Type B pancreatic cell (in vitro differentiated cells): ENCODE measurements at regions not wholly inside any gene's neighbourhood (a gene's known extent, or its start where the extent isn't known, plus 50 kb on each side); places are given as distances from the start of the nearest gene placed in this dataset.

Experiments used
- DNase-seq: peaks from one replicate; pipeline ENCODE4 v3.0.0; 2021; ENCODE audit warnings: mixed read lengths; ENCODE audit not compliant: unreplicated experiment; ENCODE audit errors: extremely low spot score
- H3K27ac Mint-ChIP-seq: 2 replicates; pipeline ENCODE4 v1.8.0; 2021; ENCODE audit warnings: mild to moderate bottlenecking, mixed read lengths
- H3K27me3 Mint-ChIP-seq: 2 replicates; pipeline ENCODE4 v1.8.0; 2021; ENCODE audit warnings: mixed read lengths
- H3K36me3 Mint-ChIP-seq: 2 replicates; pipeline ENCODE4 v1.8.0; 2021; ENCODE audit warnings: mixed read lengths
- H3K4me1 Mint-ChIP-seq: one replicate; pipeline ENCODE4 v1.8.0; 2021; ENCODE audit warnings: mixed read lengths; ENCODE audit not compliant: unreplicated experiment
- H3K4me3 Mint-ChIP-seq: 2 replicates; pipeline ENCODE4 v1.8.0; 2021; ENCODE audit warnings: mild to moderate bottlenecking, mixed read lengths
- H3K9me3 Mint-ChIP-seq: 2 replicates; pipeline ENCODE4 v1.8.0; 2021; ENCODE audit warnings: mixed read lengths
- TF ChIP-seq, protein P1 (sequence below): fragments of 200-600 bp; sonication (generic); conservative IDR thresholded peaks from 2 replicates; pipeline ENCODE4 v1.5.0; 2021; ENCODE audit warnings: antibody characterized with exemption, mild to moderate bottlenecking

DNA sequence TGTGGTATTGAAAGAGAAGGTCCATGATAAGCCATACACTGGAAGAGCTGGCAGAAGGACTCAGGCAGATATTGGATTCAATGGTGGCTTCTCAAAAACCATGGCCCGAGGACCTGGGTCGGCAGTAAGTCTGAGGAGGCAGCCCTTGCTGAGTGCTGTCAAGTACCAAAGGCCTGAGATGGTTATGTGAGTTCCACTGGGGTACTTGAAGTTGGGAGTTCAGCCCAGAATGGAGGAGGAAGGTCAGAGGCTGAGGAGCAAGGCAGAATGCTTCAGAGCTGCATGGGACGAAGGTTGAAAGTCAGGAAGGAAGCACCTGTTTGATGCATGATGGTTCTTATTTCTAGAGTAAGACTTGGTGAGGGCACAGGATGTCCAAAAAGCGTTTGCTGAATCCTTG lies 194.9 kb downstream of the DIRAS2 start:
- no peaks in the 10 kb centered on the region for H3K27me3 Mint-ChIP-seq
- DNase-seq, result no peak
- H3K4me3 Mint-ChIP-seq, result no peak overlapping the region
- no peak overlapping the region for H3K27ac Mint-ChIP-seq
- TF ChIP-seq, protein P1, sequence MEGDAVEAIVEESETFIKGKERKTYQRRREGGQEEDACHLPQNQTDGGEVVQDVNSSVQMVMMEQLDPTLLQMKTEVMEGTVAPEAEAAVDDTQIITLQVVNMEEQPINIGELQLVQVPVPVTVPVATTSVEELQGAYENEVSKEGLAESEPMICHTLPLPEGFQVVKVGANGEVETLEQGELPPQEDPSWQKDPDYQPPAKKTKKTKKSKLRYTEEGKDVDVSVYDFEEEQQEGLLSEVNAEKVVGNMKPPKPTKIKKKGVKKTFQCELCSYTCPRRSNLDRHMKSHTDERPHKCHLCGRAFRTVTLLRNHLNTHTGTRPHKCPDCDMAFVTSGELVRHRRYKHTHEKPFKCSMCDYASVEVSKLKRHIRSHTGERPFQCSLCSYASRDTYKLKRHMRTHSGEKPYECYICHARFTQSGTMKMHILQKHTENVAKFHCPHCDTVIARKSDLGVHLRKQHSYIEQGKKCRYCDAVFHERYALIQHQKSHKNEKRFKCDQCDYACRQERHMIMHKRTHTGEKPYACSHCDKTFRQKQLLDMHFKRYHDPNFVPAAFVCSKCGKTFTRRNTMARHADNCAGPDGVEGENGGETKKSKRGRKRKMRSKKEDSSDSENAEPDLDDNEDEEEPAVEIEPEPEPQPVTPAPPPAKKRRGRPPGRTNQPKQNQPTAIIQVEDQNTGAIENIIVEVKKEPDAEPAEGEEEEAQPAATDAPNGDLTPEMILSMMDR, result no peak
- peaks cover 19% of the 10 kb centered on the region for H3K4me1 Mint-ChIP-seq
- no peaks in the 10 kb centered on the region for H3K36me3 Mint-ChIP-seq
- H3K9me3 Mint-ChIP-seq, result peaks cover 8% of the 10 kb centered on the region

DNA sequence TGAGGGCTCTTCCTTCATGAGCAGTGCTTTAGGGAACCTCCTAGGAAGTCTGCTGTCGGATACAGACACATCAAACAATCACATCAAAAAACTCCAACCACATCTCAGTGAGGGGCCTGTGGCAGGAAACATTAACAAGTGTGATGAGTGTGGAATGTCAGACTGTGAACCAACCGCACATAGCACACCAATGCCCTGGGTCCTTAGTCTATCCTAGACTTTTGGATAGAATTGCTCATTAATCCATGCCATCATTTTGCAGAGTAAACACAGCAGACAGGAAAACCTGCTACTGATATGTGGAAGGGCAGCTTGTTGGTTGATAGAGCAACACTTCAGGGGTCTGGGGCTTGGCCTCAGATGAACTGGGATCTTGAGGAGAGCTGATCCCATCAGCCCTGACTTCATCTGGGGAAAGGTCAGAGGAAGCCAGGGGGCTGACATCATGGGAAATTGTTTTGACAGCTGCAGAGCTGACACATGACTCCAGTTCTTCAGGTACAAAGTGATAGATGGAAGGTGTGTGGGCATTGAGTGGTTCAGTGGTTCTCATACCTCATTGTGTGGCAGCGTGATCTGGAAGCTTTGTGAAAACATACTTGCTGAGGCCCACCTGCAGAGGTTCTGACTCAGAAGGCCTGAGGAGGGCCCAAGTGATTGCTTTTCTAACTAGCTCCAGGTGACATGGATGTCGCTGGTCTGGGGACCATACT lies 193.3 kb downstream of the DIRAS2 start:
- H3K27me3 Mint-ChIP-seq, result no peaks in the 10 kb centered on the region

DNA sequence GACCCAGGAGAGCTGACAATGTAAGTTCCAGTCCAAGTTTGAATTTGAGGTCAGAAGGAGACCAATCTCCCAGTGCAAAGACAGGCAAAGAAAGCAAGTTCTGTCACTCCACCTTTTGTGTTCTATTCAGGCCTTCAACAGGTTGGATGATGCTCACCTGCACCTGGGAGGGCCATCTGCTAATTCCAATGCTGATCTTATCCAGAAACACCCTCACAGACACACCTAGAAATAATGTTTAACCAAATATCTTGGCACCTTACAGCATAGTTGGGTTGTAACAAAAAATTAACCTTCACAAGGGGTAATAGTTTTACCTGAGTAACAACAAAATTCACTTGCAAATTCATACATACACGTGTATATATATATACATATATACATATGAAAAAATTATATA lies 190.8 kb downstream of the DIRAS2 start:
- H3K36me3 Mint-ChIP-seq, result no peaks in the 10 kb centered on the region

More for the DNA sequence above, 193.3 kb downstream of the DIRAS2 start:
- Mint-ChIP-seq H3K4me3 (no peak overlapping the region), H3K36me3 (no peaks in the 10 kb centered on the region), H3K27ac (no peak overlapping the region), H3K9me3 (peaks cover 8% of the 10 kb centered on the region), H3K4me1 (peaks cover 15% of the 10 kb centered on the region)
- TF ChIP-seq, protein P1, result no peak
- no peak for DNase-seq

DNA sequence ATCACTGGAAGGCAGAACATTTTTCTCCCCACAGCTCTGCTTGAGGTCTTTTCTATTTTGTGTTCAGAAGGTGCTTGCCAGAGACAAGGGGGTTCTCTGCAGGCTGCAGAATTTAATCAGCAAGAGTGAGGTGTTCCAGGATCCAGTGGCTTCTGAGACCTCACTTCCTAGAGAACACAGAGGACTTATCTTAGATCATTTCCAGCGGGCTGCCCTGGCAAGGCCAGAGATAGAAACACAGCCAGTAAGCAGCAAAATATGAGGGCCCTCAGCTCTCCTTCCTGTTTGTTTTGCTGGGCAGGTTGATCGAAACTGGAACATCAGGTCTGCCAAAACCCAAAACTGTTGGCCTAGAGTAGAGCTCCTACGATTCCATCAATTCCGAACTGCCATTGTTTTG lies 187.3 kb downstream of the DIRAS2 start:
- Mint-ChIP-seq H3K27ac (no peak overlapping the region), H3K36me3 (peaks cover 3% of the 10 kb centered on the region), H3K27me3 (no peaks in the 10 kb centered on the region), H3K4me3 (no peak overlapping the region), H3K9me3 (no peaks in the 10 kb centered on the region), H3K4me1 (peaks cover 30% of the 10 kb centered on the region)
- DNase-seq, result no peak
- TF ChIP-seq, protein P1, result no peak

More for the DNA sequence above, 190.8 kb downstream of the DIRAS2 start:
- no peak for DNase-seq
- Mint-ChIP-seq H3K4me3 (no peak overlapping the region), H3K4me1 (peaks cover 13% of the 10 kb centered on the region), H3K27me3 (no peaks in the 10 kb centered on the region), H3K9me3 (peaks cover 8% of the 10 kb centered on the region), H3K27ac (no peak overlapping the region)
- TF ChIP-seq, protein P1, result no peak

DNA sequence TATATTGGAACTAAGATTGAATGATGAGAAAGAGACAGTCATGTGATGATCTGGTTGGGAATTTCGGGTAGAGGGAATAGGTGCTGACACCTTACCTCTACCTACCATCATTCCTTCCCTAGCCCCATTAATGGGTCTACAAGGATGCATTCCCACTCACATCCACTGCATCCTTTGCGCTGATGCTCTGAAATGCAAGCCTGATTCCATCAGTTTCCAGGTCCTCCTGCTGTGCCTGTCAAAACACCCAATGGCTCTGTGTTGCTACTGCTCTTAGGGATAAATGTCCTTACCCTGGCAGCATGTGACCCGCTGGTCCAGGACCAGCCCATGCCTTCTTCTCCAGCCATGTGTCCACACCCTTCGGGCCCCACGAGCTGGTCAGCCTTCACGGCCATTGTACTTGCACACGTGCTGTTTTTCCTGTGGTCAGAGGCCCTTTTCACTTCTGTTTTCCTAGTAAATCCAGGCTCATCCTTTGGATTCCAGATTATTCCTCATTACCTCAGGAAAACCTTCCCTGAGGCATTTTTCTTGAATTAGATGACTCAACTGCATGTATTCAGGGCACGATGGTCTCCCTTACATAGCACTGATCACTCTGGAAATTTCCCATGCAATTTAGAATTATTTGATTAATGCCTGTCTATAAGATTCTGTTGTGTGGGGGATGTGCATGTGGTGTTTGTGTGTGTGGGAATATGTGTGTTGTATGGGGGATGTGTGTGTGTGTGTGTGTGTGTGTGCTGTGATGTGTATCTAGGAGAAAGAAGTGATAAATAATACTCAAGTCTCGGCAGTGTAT lies 185.0 kb downstream of the DIRAS2 start:
- peaks cover 3% of the 10 kb centered on the region for H3K36me3 Mint-ChIP-seq
- TF ChIP-seq, protein P1, result no peak
- no peaks in the 10 kb centered on the region for H3K27me3 Mint-ChIP-seq
- no peak for DNase-seq
- no peak overlapping the region for H3K4me3 Mint-ChIP-seq
- no peaks in the 10 kb centered on the region for H3K9me3 Mint-ChIP-seq
- H3K27ac Mint-ChIP-seq, result no peak overlapping the region
- peaks cover 25% of the 10 kb centered on the region for H3K4me1 Mint-ChIP-seq
